Keratinocyte (primary cell): ENCODE measurements at regions not wholly inside any gene's neighbourhood (a gene's known extent, or its start where the extent isn't known, plus 50 kb on each side); places are given as distances from the start of the nearest gene placed in this dataset.

Experiments used
- DNase-seq: peaks from one replicate; pipeline ENCODE4 v3.0.0-alpha.2; 2011; ENCODE audit warnings: low read depth, missing footprints, low spot score
- FAIRE-seq: peaks from 2 replicates; lab custom pipeline; 2011; peaks lifted over from hg19 to GRCh38; lab: Jason Lieb, UNC
- H2AFZ ChIP-seq: 2 replicates; pipeline ENCODE4 v1.6.0; 2012; ENCODE audit warnings: low read length, control low read depth, inconsistent platforms; ENCODE audit not compliant: control insufficient read depth
- H3K27ac ChIP-seq: 2 replicates; pipeline ENCODE4 v1.5.1; 2011; ENCODE audit warnings: low read length; ENCODE audit not compliant: control insufficient read depth, insufficient read depth
- H3K27me3 ChIP-seq: 3 replicates; pipeline ENCODE4 v1.6.0; 2011; ENCODE audit warnings: low read length; ENCODE audit not compliant: control insufficient read depth, insufficient read depth; ENCODE audit errors: extremely low read depth
- H3K36me3 ChIP-seq, 2 experiments: 2 replicates in 1 of 2; 3 replicates in 1 of 2; pipeline ENCODE4 v1.5.1; 2011; ENCODE audit warnings: low read length in 2 of 2, mild to moderate bottlenecking in 1 of 2; ENCODE audit not compliant: control insufficient read depth in 2 of 2, insufficient read depth in 2 of 2; ENCODE audit errors: extremely low read depth in 1 of 2
- H3K4me1 ChIP-seq: 3 replicates; pipeline ENCODE4 v1.5.1; 2011; ENCODE audit warnings: low read length; ENCODE audit not compliant: control insufficient read depth, insufficient read depth; ENCODE audit errors: extremely low read depth
- H3K4me2 ChIP-seq: 3 replicates; pipeline ENCODE4 v1.6.0; 2011; ENCODE audit warnings: low read depth, low read length; ENCODE audit not compliant: control insufficient read depth, insufficient read depth; ENCODE audit errors: extremely low read depth
- H3K4me3 ChIP-seq, 3 experiments: fragments of 200-600 bp in 1 of 3; sonication (generic) in 1 of 3; 2 replicates in 2 of 3; 3 replicates in 1 of 3; pipeline ENCODE4 v1.5.1; 2011 to 2016; ENCODE audit warnings: low read length in 3 of 3, mild to moderate bottlenecking in 3 of 3, control low read depth in 2 of 3, inconsistent platforms in 1 of 3, low read depth in 1 of 3, mixed read lengths in 1 of 3, mixed run types in 1 of 3, moderate library complexity in 1 of 3; ENCODE audit not compliant: control insufficient read depth in 2 of 3, insufficient read depth in 2 of 3; ENCODE audit errors: extremely low read depth in 1 of 3
- H3K79me2 ChIP-seq: 2 replicates; pipeline ENCODE4 v1.6.0; 2012; ENCODE audit warnings: low read length; ENCODE audit not compliant: control insufficient read depth, insufficient read depth
- H3K9ac ChIP-seq: 3 replicates; pipeline ENCODE4 v1.6.0; 2011; ENCODE audit warnings: low read length; ENCODE audit not compliant: control insufficient read depth, insufficient read depth; ENCODE audit errors: extremely low read depth
- H3K9me1 ChIP-seq: 3 replicates; pipeline ENCODE4 v1.6.0; 2011; ENCODE audit warnings: low read length; ENCODE audit not compliant: control insufficient read depth, insufficient read depth; ENCODE audit errors: extremely low read depth
- H3K9me3 ChIP-seq: 2 replicates; pipeline ENCODE4 v1.5.1; 2012; ENCODE audit warnings: low read depth, low read length; ENCODE audit not compliant: control insufficient read depth
- H4K20me1 ChIP-seq: 3 replicates; pipeline ENCODE4 v1.6.0; 2011; ENCODE audit warnings: low read length; ENCODE audit not compliant: control insufficient read depth, insufficient read depth; ENCODE audit errors: extremely low read depth
- EZH2 ChIP-seq: IDR thresholded peaks from one replicate; pipeline ENCODE4 v1.6.1; 2012; ENCODE audit warnings: inconsistent platforms, mild to moderate bottlenecking, low read length, moderate library complexity
- dilution Hi-C: fragments of 300-500 bp; cut with MboI; formaldehyde crosslinking; loops from one replicate; pipeline ENCODE4 v1.7.0; 2020; ENCODE audit warnings: low sequenced_read_pairs; ENCODE audit not compliant: extremely low pct_ligation_motif_present
- TF ChIP-seq, protein P1 (sequence below), 3 experiments: IDR thresholded peaks in 1 of 3; conservative IDR thresholded peaks in 1 of 3; optimal IDR thresholded peaks in 1 of 3; 2 replicates in 2 of 3; 3 replicates in 1 of 3; pipeline versions ENCODE3 to v1.5.1; 2011; ENCODE audit warnings: low read length in 3 of 3, mild to moderate bottlenecking in 3 of 3, moderate library complexity in 2 of 3, control low read depth in 1 of 3, inconsistent platforms in 1 of 3; ENCODE audit not compliant: insufficient read depth in 2 of 3; ENCODE audit errors: extremely low read depth in 1 of 3

DNA sequence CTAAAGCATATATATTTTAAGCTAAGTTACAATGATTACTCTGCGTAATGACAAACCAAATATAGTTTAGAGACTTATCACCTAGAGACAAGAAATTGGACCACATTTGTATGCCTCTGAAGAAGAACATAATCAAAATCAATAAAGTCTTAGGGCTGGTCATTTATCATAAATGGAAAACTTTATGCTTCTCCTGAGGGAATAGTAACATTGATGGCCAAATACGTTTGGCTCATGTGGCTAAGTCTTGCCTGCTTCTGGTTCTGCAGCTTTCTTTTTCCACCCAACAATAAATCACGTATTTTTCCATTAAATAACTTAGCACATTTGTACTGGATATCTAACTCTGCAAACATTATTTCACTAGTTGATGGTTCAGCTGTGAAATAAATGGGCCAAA is 458.4 kb downstream of the SLITRK1 start:
- H3K4me1 ChIP-seq, result no peaks in the 10 kb centered on the region
- no peak overlapping the region for H3K27ac ChIP-seq
- H3K4me2 ChIP-seq, result no peak overlapping the region
- no peak overlapping the region for H2AFZ ChIP-seq
- TF ChIP-seq EZH2, result no peak
- TF ChIP-seq, protein P1, sequence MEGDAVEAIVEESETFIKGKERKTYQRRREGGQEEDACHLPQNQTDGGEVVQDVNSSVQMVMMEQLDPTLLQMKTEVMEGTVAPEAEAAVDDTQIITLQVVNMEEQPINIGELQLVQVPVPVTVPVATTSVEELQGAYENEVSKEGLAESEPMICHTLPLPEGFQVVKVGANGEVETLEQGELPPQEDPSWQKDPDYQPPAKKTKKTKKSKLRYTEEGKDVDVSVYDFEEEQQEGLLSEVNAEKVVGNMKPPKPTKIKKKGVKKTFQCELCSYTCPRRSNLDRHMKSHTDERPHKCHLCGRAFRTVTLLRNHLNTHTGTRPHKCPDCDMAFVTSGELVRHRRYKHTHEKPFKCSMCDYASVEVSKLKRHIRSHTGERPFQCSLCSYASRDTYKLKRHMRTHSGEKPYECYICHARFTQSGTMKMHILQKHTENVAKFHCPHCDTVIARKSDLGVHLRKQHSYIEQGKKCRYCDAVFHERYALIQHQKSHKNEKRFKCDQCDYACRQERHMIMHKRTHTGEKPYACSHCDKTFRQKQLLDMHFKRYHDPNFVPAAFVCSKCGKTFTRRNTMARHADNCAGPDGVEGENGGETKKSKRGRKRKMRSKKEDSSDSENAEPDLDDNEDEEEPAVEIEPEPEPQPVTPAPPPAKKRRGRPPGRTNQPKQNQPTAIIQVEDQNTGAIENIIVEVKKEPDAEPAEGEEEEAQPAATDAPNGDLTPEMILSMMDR (optimal IDR thresholded peaks at IDR 0.05 in 1 of 3, IDR thresholded peaks at IDR 0.05 in 1 of 3, conservative IDR thresholded peaks at IDR 0.05 in 1 of 3; ENCODE audit: extremely low read depth in 1 of 3, insufficient read depth in 2 of 3, low read length in 3 of 3), result no peak
- FAIRE-seq (no peak), DNase-seq (no peak)
- no peaks in the 10 kb centered on the region for H4K20me1 ChIP-seq
- no peaks in the 10 kb centered on the region for H3K27me3 ChIP-seq
- no peak overlapping the region for H3K9ac ChIP-seq
- H3K4me3 ChIP-seq, result no peak overlapping the region
- H3K79me2 ChIP-seq, result no peaks in the 10 kb centered on the region
- no peaks in the 10 kb centered on the region for H3K36me3 ChIP-seq
- dilution Hi-C loops, result no loop called here
- H3K9me3 ChIP-seq, result no peaks in the 10 kb centered on the region
- no peaks in the 10 kb centered on the region for H3K9me1 ChIP-seq

DNA sequence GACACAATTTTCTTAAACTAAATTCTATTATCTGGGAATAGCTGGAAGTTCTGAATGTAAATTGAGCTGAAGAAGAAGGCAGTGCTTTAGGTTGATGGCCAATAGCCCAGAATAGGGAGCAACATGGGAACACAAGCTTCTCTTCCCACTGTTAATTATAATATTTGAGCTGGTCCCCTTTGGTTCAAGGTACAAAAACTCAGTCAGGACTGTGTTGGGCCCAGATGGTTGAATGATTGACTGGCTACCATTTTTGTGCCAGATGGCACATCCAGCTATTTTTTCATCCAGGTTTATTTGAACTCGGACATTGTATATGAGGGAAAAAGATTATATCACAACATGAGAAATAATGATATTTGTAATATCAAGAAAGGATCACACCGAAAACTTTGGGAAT is 458.9 kb downstream of the SLITRK1 start:
- H3K4me3 ChIP-seq, result no peak overlapping the region
- H3K9me1 ChIP-seq, result no peaks in the 10 kb centered on the region
- no peak overlapping the region for H3K27ac ChIP-seq
- H4K20me1 ChIP-seq, result no peaks in the 10 kb centered on the region
- H3K27me3 ChIP-seq, result no peaks in the 10 kb centered on the region
- TF ChIP-seq EZH2, result no peak
- TF ChIP-seq, protein P1 (optimal IDR thresholded peaks at IDR 0.05 in 1 of 3, IDR thresholded peaks at IDR 0.05 in 1 of 3, conservative IDR thresholded peaks at IDR 0.05 in 1 of 3; ENCODE audit: extremely low read depth in 1 of 3, insufficient read depth in 2 of 3, low read length in 3 of 3), result no peak
- no peaks in the 10 kb centered on the region for H3K79me2 ChIP-seq
- no peak overlapping the region for H3K4me2 ChIP-seq
- FAIRE-seq (no peak), DNase-seq (no peak)
- no peaks in the 10 kb centered on the region for H3K9me3 ChIP-seq
- no peaks in the 10 kb centered on the region for H3K4me1 ChIP-seq
- dilution Hi-C loops, result no loop called here
- H3K36me3 ChIP-seq, result no peaks in the 10 kb centered on the region
- H3K9ac ChIP-seq, result no peak overlapping the region
- no peak overlapping the region for H2AFZ ChIP-seq
